Lung (tissue), 11 donors: ENCODE measurements at regions not wholly inside any gene's neighbourhood (a gene's known extent, or its start where the extent isn't known, plus 50 kb on each side); places are given as distances from the start of the nearest gene placed in this dataset.
A peak's percentile ranks its signal among the peaks of the same experiment; 100 is the strongest.

Experiments used
- ATAC-seq: fragments of 200-7000 bp; cut with Tn5 transposase; one replicate; pipeline ENCODE4 v1.9.1; 2020; ENCODE audit warnings: moderate number of reproducible peaks; ENCODE audit not compliant: insufficient read depth, low FRiP score
- DNase-seq, 3 donors: peaks; one replicate each; pipeline ENCODE4 v3.0.0-alpha.2; 2013 to 2017
- H3K27ac ChIP-seq, 2 donors: one replicate each; pipeline ENCODE4 v1.5.1; 2013; ENCODE audit warnings: mild to moderate bottlenecking in 2 of 2, moderate library complexity in 2 of 2, control low read depth in 1 of 2, inconsistent platforms in 1 of 2, low read depth in 1 of 2, low read length in 1 of 2
- H3K27me3 ChIP-seq, 3 donors: one replicate each; pipeline ENCODE4 v1.5.1; 2013; ENCODE audit warnings: low read length in 2 of 3; ENCODE audit not compliant: control insufficient read depth in 3 of 3, insufficient read depth in 3 of 3
- H3K36me3 ChIP-seq, 4 donors: one replicate each; pipeline ENCODE4 v1.5.1; 2013; ENCODE audit warnings: low read length in 4 of 4, mild to moderate bottlenecking in 1 of 4, moderate library complexity in 1 of 4; ENCODE audit not compliant: control insufficient read depth in 4 of 4, insufficient read depth in 4 of 4
- H3K4me1 ChIP-seq, 5 donors: one replicate each; pipeline ENCODE4 v1.5.1; 2013; ENCODE audit warnings: low read length in 5 of 5, mild to moderate bottlenecking in 2 of 5, moderate library complexity in 1 of 5; ENCODE audit not compliant: control insufficient read depth in 5 of 5, insufficient read depth in 5 of 5
- H3K4me3 ChIP-seq: one replicate; pipeline ENCODE4 v1.5.1; 2013; ENCODE audit warnings: mild to moderate bottlenecking, control low read depth, moderate library complexity
- H3K9ac ChIP-seq, 2 donors: one replicate each; pipeline ENCODE4 v1.5.1; 2013; ENCODE audit warnings: low read length in 2 of 2, control low read depth in 1 of 2; ENCODE audit not compliant: insufficient read depth in 1 of 2
- H3K9me3 ChIP-seq, 4 donors: one replicate each; pipeline ENCODE4 v1.5.1; 2013; ENCODE audit warnings: low read length in 3 of 4, mild to moderate bottlenecking in 1 of 4, moderate library complexity in 1 of 4; ENCODE audit not compliant: control insufficient read depth in 4 of 4, insufficient read depth in 3 of 4
- CTCF ChIP-seq: IDR thresholded peaks from 2 replicates; pipeline ENCODE4 v1.5.1; 2012; ENCODE audit warnings: mild to moderate bottlenecking; ENCODE audit errors: control extremely low read depth, extremely low read depth
- WGBS, 2 donors: extraction: QIAGEN DNeasy Blood & Tissue Kit; methylation state at CpG; one replicate each; pipeline ENCODE4 v1.1.7; 2013; 5-methylcytosine and 5-hydroxymethylcytosine counted together
- donor health status: control.
- donor health status: control.
- donor health status: Bipolar disorder and iron deficiency.
- donor health status: healthy.
- donor health status: DM: yes; HTN: yes; CAD: no.

- Histone ChIP-seq H3K9me3 (no peaks in the 10 kb centered on the region), H3K36me3 (no peaks in the 10 kb centered on the region), H3K9ac (no peak overlapping the region), H3K27ac (no peak overlapping the region), H3K4me1 (peaks cover 0 to 26% (median 0%) of the 10 kb centered on the region in 5 donors), H3K4me3 (no peak overlapping the region), H3K27me3 (no peaks in the 10 kb centered on the region)
- DNase-seq = peak; percentile 65 to 98 (median 96)
- no peak for TF ChIP-seq CTCF
- ATAC-seq = no peak
- 68 to 74% methylated on average over 2 of the region's 2 CpGs for WGBS, 2 donors
These were observed 696.3 kb upstream of the USP15 start for GRCh38 chr12:61563665-61564450.

DNA sequence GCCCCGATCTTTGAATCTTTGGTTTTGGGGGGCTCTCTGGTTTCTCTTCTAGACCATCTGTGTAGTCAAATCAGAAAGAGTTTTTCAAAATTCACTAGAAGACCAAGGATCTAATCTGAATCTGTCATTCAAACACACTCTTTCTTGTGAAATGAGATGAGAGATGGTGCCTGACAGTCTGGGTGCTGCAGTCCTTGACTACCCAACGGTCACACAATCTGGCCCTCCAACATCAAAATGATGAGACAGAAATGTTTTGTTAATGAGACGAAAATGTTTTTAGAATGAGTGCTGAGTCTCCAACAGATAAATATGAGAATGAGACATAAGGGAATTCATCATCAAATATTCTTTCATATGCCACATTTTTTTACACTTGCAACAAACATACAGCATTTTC, 695.7 kb upstream of the USP15 start:
- no peak for TF ChIP-seq CTCF
- 40 to 50% methylated on average over 3 of the region's 3 CpGs for WGBS, 2 donors
- H3K9me3 ChIP-seq = no peaks in the 10 kb centered on the region
- ATAC-seq (no peak), DNase-seq (peak in 2 of 3 donors; percentile 27 to 77)
- no peak overlapping the region for H3K9ac ChIP-seq
- no peaks in the 10 kb centered on the region for H3K36me3 ChIP-seq
- H3K27me3 ChIP-seq = no peaks in the 10 kb centered on the region
- H3K4me3 ChIP-seq = no peak overlapping the region
- H3K4me1 ChIP-seq = peaks cover 0 to 26% (median 0%) of the 10 kb centered on the region in 5 donors
- no peak overlapping the region for H3K27ac ChIP-seq

DNA sequence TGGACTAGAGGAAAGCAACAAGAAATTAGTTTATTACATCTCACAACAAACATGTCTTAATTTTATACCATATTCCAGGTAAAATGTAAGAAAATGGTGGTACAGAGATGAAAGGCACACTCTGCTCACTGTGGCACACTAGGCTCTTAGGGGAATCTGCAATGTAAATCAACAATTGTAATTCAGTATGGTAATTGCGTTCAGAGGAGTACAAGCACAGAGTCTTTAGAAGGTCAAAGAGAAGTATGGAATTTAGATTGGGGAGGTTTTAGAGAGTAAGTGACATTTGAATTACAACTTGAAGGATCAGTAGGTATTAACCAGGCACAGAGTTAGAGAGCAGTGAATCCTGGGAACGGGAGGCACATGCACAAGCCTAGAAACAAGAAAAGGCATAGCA, 694.0 kb upstream of the USP15 start:
- no peak for DNase-seq
- no peak for ATAC-seq
- H3K4me3 ChIP-seq = no peak overlapping the region
- H3K9ac ChIP-seq = no peak overlapping the region
- H3K4me1 ChIP-seq = peaks cover 0 to 30% (median 0%) of the 10 kb centered on the region in 5 donors
- no peaks in the 10 kb centered on the region for H3K27me3 ChIP-seq
- no peak overlapping the region for H3K27ac ChIP-seq
- TF ChIP-seq CTCF = no peak
- H3K9me3 ChIP-seq = no peaks in the 10 kb centered on the region
- 69 to 77% methylated on average over 2 of the region's 2 CpGs for WGBS, 2 donors
- H3K36me3 ChIP-seq = no peaks in the 10 kb centered on the region
